ENCODE measurements at regions not wholly inside any gene's neighbourhood (a gene's known extent, or its start where the extent isn't known, plus 50 kb on each side); places are given as distances from the start of the nearest gene placed in this dataset.

DNA sequence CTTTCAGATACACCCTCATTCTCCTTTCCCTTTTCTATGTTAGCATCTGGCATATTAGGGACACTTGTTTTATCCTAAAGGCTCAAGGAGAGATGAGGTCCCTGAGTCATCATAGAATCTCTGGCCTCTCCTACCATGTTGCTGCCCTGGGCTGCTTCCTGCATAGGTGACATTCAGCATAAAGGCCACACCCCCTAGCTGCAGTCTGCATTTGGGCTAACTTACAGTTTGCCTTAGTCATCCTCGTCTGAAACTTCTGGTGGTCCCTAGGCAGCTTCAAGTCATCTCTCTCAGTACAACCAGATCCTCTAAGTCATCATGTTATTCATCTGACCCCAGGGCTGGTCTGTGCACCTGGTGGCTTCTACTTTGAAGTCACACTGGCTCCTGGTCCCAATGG lies 982.7 kb upstream of the NR2F2 start:
- H3K27me3 Mint-ChIP-seq (ENCODE audit: unreplicated experiment) = no peaks in the 10 kb centered on the region
- no peak for DNase-seq
- H3K4me1 Mint-ChIP-seq (ENCODE audit: low read depth, unreplicated experiment) = no peaks in the 10 kb centered on the region
- H3K9me3 Mint-ChIP-seq (ENCODE audit: unreplicated experiment) = no peaks in the 10 kb centered on the region
- H3K4me3 Mint-ChIP-seq (ENCODE audit: unreplicated experiment) = no peak overlapping the region
- no peak overlapping the region for H3K27ac Mint-ChIP-seq (ENCODE audit: unreplicated experiment)
- no peaks in the 10 kb centered on the region for H3K36me3 Mint-ChIP-seq (ENCODE audit: unreplicated experiment)
- TF ChIP-seq, protein P1, sequence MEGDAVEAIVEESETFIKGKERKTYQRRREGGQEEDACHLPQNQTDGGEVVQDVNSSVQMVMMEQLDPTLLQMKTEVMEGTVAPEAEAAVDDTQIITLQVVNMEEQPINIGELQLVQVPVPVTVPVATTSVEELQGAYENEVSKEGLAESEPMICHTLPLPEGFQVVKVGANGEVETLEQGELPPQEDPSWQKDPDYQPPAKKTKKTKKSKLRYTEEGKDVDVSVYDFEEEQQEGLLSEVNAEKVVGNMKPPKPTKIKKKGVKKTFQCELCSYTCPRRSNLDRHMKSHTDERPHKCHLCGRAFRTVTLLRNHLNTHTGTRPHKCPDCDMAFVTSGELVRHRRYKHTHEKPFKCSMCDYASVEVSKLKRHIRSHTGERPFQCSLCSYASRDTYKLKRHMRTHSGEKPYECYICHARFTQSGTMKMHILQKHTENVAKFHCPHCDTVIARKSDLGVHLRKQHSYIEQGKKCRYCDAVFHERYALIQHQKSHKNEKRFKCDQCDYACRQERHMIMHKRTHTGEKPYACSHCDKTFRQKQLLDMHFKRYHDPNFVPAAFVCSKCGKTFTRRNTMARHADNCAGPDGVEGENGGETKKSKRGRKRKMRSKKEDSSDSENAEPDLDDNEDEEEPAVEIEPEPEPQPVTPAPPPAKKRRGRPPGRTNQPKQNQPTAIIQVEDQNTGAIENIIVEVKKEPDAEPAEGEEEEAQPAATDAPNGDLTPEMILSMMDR (IDR thresholded peaks at IDR 0.05; ENCODE audit: partially characterized antibody, unreplicated experiment) = no peak

DNA sequence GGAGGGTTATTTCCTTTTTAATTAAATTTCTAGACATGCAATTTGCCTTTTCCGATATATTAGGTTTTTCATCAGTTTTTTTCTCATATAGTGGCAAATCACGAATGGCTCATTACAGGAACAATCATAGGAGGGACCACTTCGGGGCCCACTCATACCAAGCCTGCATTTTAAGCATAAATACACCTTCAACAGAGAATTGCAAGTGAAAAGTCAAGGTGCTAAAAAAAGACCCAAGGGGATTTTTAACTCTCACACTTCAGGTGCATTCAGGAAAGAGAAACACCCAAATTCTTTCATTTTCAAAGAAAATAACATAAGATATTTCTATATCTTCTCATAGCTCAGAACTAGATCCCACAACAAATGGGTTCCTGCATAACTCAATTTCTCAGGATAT lies 979.6 kb upstream of the NR2F2 start:
- no peaks in the 10 kb centered on the region for H3K9me3 Mint-ChIP-seq (ENCODE audit: unreplicated experiment)
- no peak overlapping the region for H3K4me3 Mint-ChIP-seq (ENCODE audit: unreplicated experiment)
- TF ChIP-seq, protein P1 (IDR thresholded peaks at IDR 0.05; ENCODE audit: partially characterized antibody, unreplicated experiment) = no peak
- H3K27ac Mint-ChIP-seq (ENCODE audit: unreplicated experiment) = no peak overlapping the region
- no peaks in the 10 kb centered on the region for H3K36me3 Mint-ChIP-seq (ENCODE audit: unreplicated experiment)
- H3K4me1 Mint-ChIP-seq (ENCODE audit: low read depth, unreplicated experiment) = no peaks in the 10 kb centered on the region
- no peaks in the 10 kb centered on the region for H3K27me3 Mint-ChIP-seq (ENCODE audit: unreplicated experiment)
- no peak for DNase-seq

DNA sequence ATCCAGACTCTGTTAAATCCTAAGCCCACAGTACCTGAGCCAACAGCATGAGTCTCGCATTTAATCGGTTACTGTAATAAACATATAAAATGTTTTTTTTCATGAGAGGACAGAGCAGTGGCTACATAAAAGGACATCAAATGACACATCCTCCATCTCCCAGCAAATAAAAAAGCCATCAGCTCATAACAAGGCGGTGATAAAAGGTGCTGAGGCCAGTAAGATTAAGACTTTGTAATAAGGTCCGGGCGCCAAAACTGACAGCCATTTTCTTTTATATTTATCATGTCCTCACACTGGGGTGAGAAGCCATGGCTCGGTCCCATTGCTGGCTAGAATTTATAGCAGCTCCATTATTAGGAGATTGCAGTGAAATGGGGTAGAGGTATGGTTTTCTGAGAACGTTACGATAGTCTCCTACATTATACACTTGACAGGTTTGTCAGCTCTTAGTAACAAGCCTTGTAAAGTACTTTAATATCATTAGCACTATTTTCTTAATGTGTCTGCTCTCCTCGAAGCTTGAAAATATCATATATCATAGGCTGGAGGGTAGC lies 977.8 kb upstream of the NR2F2 start:
- no peaks in the 10 kb centered on the region for H3K4me1 Mint-ChIP-seq (ENCODE audit: low read depth, unreplicated experiment)
- H3K9me3 Mint-ChIP-seq (ENCODE audit: unreplicated experiment) = no peaks in the 10 kb centered on the region
- no peaks in the 10 kb centered on the region for H3K27me3 Mint-ChIP-seq (ENCODE audit: unreplicated experiment)
- H3K27ac Mint-ChIP-seq (ENCODE audit: unreplicated experiment) = no peak overlapping the region
- TF ChIP-seq, protein P1 (IDR thresholded peaks at IDR 0.05; ENCODE audit: partially characterized antibody, unreplicated experiment) = no peak
- no peak overlapping the region for H3K4me3 Mint-ChIP-seq (ENCODE audit: unreplicated experiment)
- DNase-seq = no peak
- no peaks in the 10 kb centered on the region for H3K36me3 Mint-ChIP-seq (ENCODE audit: unreplicated experiment)

DNA sequence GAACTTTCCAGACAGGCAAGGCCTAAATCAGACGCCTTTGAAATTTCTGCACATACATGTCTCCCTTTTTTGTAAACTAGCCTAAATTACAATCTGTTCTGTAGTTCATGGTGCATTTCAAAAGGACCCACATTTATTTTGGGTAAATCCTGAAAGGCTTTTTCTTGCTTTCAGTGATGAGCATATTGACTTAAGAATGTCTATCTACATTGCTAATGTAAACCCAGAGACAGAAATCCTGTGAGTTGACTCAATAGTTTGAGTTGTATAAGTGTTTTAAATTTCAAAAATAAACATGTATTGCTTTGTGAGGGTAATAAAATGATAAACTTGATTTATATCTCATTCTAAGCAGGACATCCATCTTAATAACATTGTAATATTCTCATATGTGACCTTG lies 977.0 kb upstream of the NR2F2 start:
- TF ChIP-seq, protein P1 (IDR thresholded peaks at IDR 0.05; ENCODE audit: partially characterized antibody, unreplicated experiment) = no peak
- H3K27me3 Mint-ChIP-seq (ENCODE audit: unreplicated experiment) = no peaks in the 10 kb centered on the region
- no peak overlapping the region for H3K4me3 Mint-ChIP-seq (ENCODE audit: unreplicated experiment)
- no peaks in the 10 kb centered on the region for H3K9me3 Mint-ChIP-seq (ENCODE audit: unreplicated experiment)
- no peaks in the 10 kb centered on the region for H3K4me1 Mint-ChIP-seq (ENCODE audit: low read depth, unreplicated experiment)
- no peak for DNase-seq
- H3K36me3 Mint-ChIP-seq (ENCODE audit: unreplicated experiment) = no peaks in the 10 kb centered on the region
- H3K27ac Mint-ChIP-seq (ENCODE audit: unreplicated experiment) = no peak overlapping the region

DNA sequence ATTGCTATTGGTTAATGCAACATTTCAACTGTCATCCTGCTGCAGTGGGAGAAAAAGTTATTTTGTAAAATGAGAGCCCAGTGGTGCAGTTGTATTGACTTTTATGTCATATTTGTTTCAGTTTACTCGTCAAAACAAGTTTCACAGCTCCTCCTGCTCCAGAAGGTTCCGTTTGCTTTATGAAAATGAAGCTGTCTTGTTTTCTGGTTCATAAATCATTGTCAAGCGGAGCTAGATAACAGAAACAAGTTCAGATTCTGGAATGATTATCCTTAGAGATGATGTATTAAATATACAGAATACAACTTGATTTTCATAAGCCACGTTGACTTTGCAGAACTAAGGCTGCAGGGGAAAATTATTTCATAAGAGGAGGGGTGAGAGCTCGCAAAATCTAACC lies 970.5 kb upstream of the NR2F2 start:
- Mint-ChIP-seq H3K4me1 (ENCODE audit: low read depth, unreplicated experiment) (no peaks in the 10 kb centered on the region), H3K9me3 (ENCODE audit: unreplicated experiment) (no peaks in the 10 kb centered on the region), H3K36me3 (ENCODE audit: unreplicated experiment) (peaks cover 4% of the 10 kb centered on the region), H3K27me3 (ENCODE audit: unreplicated experiment) (peaks cover 2% of the 10 kb centered on the region), H3K27ac (ENCODE audit: unreplicated experiment) (no peak overlapping the region), H3K4me3 (ENCODE audit: unreplicated experiment) (no peak overlapping the region)
- TF ChIP-seq, protein P1 (IDR thresholded peaks at IDR 0.05; ENCODE audit: partially characterized antibody, unreplicated experiment) = no peak
- DNase-seq = no peak

All from glutamatergic neuron (in vitro differentiated cells).